HCT116 (cell line): ENCODE measurements at regions not wholly inside any gene's neighbourhood (a gene's known extent, or its start where the extent isn't known, plus 50 kb on each side); places are given as distances from the start of the nearest gene placed in this dataset.

Experiments
- CEBPB ChIP-seq: IDR thresholded peaks from 2 replicates; pipeline ENCODE4 v1.6.1; 2012; ENCODE audit warnings: low read depth
- CTCF ChIP-seq, 3 experiments: fragments of 200-600 bp in 1 of 3; sonication (generic) in 1 of 3; IDR thresholded peaks in 2 of 3; conservative IDR thresholded peaks in 1 of 3; 2 replicates each; pipeline ENCODE4 v1.5.1; 2012 to 2017; ENCODE audit warnings: low read depth in 2 of 3, low read length in 2 of 3, antibody characterized with exemption in 1 of 3, borderline replicate concordance in 1 of 3, control low read depth in 1 of 3, mild to moderate bottlenecking in 1 of 3, mixed read lengths in 1 of 3, mixed run types in 1 of 3, moderate library complexity in 1 of 3; ENCODE audit not compliant: insufficient read depth in 1 of 3
- EGR1 ChIP-seq: IDR thresholded peaks from 2 replicates; pipeline ENCODE4 v1.6.1; 2012; ENCODE audit warnings: low read depth
- EZH2 ChIP-seq: fragments of 200-600 bp; sonication (generic); IDR thresholded peaks from 2 replicates; pipeline ENCODE4 v1.6.1; 2017; ENCODE audit warnings: antibody characterized with exemption, mixed run types
- JUND ChIP-seq: IDR thresholded peaks from 2 replicates; pipeline ENCODE4 v1.6.1; 2012
- POLR2A ChIP-seq: IDR thresholded peaks from 2 replicates; pipeline ENCODE4 v1.7.0; 2011; ENCODE audit warnings: borderline replicate concordance; ENCODE audit not compliant: insufficient read depth, insufficient read length; ENCODE audit errors: extremely low read depth
- POLR2AphosphoS5 ChIP-seq: IDR thresholded peaks from 2 replicates; pipeline ENCODE4 v1.6.1; 2011; ENCODE audit warnings: mild to moderate bottlenecking, low read depth, low read length, moderate library complexity
- REST ChIP-seq: IDR thresholded peaks from 2 replicates; pipeline ENCODE4 v1.6.1; 2012; ENCODE audit warnings: low read depth
- SIN3A ChIP-seq: IDR thresholded peaks from 2 replicates; pipeline ENCODE4 v1.6.1; 2012; ENCODE audit warnings: low read depth
- SP1 ChIP-seq: IDR thresholded peaks from 2 replicates; pipeline ENCODE4 v1.6.1; 2012; ENCODE audit warnings: low read depth
- YY1 ChIP-seq: IDR thresholded peaks from 2 replicates; pipeline ENCODE4 v1.6.1; 2011; ENCODE audit warnings: low read length, low read depth, moderate library complexity, mild to moderate bottlenecking; ENCODE audit not compliant: insufficient replicate concordance; ENCODE audit errors: extremely low read depth
- ZNF274 ChIP-seq: fragments of 200-500 bp; sonication (Bioruptor generic); IDR thresholded peaks from 2 replicates; pipeline ENCODE4 v1.6.1; 2014; ENCODE audit warnings: mild to moderate bottlenecking, low read depth, low read length, inconsistent platforms

GRCh38 chr17:71325886-71326285, 794.9 kb upstream of the SOX9 start:
- TF ChIP-seq CTCF (IDR thresholded peaks at IDR 0.05 in 2 of 3, conservative IDR thresholded peaks at IDR 0.05 in 1 of 3; ENCODE audit: borderline replicate concordance in 1 of 3, insufficient read depth in 1 of 3, low read depth in 2 of 3, low read length in 2 of 3) (no peak), JUND (no peak), CEBPB (no peak), POLR2AphosphoS5 (no peak), EGR1 (no peak), REST (no peak), POLR2A (no peak), EZH2 (no peak), SP1 (no peak), YY1 (no peak), SIN3A (no peak), ZNF274 (no peak)
